Astrocyte of the cerebellum (primary cell): ENCODE measurements at regions not wholly inside any gene's neighbourhood (a gene's known extent, or its start where the extent isn't known, plus 50 kb on each side); places are given as distances from the start of the nearest gene placed in this dataset.

Experiments used
- DNase-seq: peaks from one replicate; pipeline ENCODE4 v3.0.0-alpha.2; 2011; ENCODE audit warnings: low read depth
- H3K4me3 ChIP-seq: 2 replicates; pipeline ENCODE4 v1.5.1; 2011; ENCODE audit warnings: mild to moderate bottlenecking, low read depth, low read length, moderate library complexity
- CTCF ChIP-seq: IDR thresholded peaks from 2 replicates; pipeline ENCODE4 v1.5.1; 2012; ENCODE audit warnings: low read length, low read depth, moderate library complexity, mild to moderate bottlenecking; ENCODE audit errors: missing control alignments
- in situ Hi-C: cut with HindIII; loops from 2 replicates; pipeline ENCODE4 v1.10.0; 2017; ENCODE audit warnings: low sequenced_read_pairs

- no peak overlapping the region for H3K4me3 ChIP-seq
- in situ Hi-C loops = no loop called here
- DNase-seq = no peak
- no peak for TF ChIP-seq CTCF
Measured at GRCh38 chr11:69880041-69880825, 61.0 kb upstream of the FGF3 start.

- no peak overlapping the region for H3K4me3 ChIP-seq
- no peak for DNase-seq
- no peak for TF ChIP-seq CTCF
- in situ Hi-C loops = no loop called here
Measured at GRCh38 chr11:69880826-69881445, 61.7 kb upstream of the FGF3 start.

- TF ChIP-seq CTCF = no peak
- H3K4me3 ChIP-seq = no peak overlapping the region
- in situ Hi-C loops = no loop called here
- no peak for DNase-seq
Measured at GRCh38 chr11:69881467-69882269, 62.5 kb upstream of the FGF3 start.

- no peak for DNase-seq
- in situ Hi-C loops = no loop called here
Measured at GRCh38 chr11:69882270-69882608, 63.0 kb upstream of the FGF3 start.

GRCh38 chr11:69883292-69884255 lies 64.4 kb upstream of the FGF3 start:
- DNase-seq = no peak
- no peak overlapping the region for H3K4me3 ChIP-seq
- in situ Hi-C loops = no loop called here
- no peak for TF ChIP-seq CTCF

More at GRCh38 chr11:69882270-69882608, 63.0 kb upstream of the FGF3 start:
- no peak overlapping the region for H3K4me3 ChIP-seq
- no peak for TF ChIP-seq CTCF

- in situ Hi-C loops = no loop called here
- no peak overlapping the region for H3K4me3 ChIP-seq
- no peak for TF ChIP-seq CTCF
- DNase-seq = no peak
Measured at GRCh38 chr11:69884286-69884685, 65.1 kb upstream of the FGF3 start.
